ENCODE measurements at regions not wholly inside any gene's neighbourhood (a gene's known extent, or its start where the extent isn't known, plus 50 kb on each side); places are given as distances from the start of the nearest gene placed in this dataset.

- TF ChIP-seq POLR2A (IDR thresholded peaks at IDR 0.05) (no peak), POLR2AphosphoS5 (IDR thresholded peaks at IDR 0.05) (no peak), EP300 (IDR thresholded peaks at IDR 0.05) (no peak)
- TF ChIP-seq, protein P1, sequence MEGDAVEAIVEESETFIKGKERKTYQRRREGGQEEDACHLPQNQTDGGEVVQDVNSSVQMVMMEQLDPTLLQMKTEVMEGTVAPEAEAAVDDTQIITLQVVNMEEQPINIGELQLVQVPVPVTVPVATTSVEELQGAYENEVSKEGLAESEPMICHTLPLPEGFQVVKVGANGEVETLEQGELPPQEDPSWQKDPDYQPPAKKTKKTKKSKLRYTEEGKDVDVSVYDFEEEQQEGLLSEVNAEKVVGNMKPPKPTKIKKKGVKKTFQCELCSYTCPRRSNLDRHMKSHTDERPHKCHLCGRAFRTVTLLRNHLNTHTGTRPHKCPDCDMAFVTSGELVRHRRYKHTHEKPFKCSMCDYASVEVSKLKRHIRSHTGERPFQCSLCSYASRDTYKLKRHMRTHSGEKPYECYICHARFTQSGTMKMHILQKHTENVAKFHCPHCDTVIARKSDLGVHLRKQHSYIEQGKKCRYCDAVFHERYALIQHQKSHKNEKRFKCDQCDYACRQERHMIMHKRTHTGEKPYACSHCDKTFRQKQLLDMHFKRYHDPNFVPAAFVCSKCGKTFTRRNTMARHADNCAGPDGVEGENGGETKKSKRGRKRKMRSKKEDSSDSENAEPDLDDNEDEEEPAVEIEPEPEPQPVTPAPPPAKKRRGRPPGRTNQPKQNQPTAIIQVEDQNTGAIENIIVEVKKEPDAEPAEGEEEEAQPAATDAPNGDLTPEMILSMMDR (IDR thresholded peaks at IDR 0.05), result no peak
- no peak overlapping the region for H3K27ac ChIP-seq
- WGBS, 2 donors, result 96 to 98% methylated on average over 2 of the region's 2 CpGs
- peaks cover 4 to 12% (median 7%) of the 10 kb centered on the region in 4 donors for H3K4me1 ChIP-seq
- no peaks in the 10 kb centered on the region for H3K27me3 ChIP-seq
- no peak for ATAC-seq (ENCODE audit: low FRiP score in 2 of 2)
- no peak overlapping the region for H3K4me3 ChIP-seq
- DNase-seq, result no peak
- H3K36me3 ChIP-seq, result no peaks in the 10 kb centered on the region
- H3K9me3 ChIP-seq, result no peaks in the 10 kb centered on the region
Observed at GRCh38 chr6:14906621-14907020, 339.2 kb upstream of the JARID2 start.

DNA sequence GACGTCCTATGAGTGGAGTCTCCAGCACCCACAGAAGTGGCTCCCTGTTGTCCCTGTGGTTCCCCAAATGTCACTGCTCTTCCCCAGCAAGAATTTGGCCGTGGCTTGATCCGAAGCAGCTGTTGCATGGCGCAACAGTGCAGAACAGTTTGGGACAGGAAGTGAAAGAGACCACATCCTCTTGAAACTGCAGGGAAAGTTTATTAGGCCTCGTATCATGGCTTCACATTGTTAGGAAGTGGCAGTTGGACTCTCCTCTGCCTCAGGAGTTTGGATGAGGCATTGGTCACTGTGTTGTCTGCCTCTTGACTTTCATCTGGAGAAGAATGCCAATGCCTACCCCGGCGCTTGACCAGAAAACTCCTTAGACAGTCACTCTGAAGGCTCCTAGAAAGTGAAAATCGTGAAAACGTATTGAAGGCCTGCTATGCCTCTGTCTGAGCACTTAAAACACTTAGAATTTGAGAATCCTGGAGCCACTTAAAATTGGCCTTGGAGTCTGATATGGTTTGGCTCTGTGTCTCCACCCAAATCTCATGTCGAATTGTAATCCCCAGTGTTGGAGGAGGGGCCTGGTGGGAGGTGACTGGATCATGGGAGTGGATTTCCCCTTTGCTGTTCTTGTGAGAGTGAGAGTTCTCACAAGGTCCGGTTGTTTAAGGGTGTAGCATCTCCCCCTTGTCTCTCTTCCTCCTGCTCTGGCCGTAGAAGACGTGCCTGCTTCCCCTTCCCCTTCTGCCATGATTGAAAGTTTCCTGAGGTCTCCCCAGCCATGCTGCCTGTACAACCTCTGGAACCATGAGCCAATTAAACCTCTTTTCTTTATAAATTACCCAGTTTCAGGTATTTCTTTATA is 334.9 kb upstream of the JARID2 start:
- 56 to 73% methylated on average over 13 of the region's 13 CpGs for WGBS, 2 donors
- H3K4me3 ChIP-seq, result no peak overlapping the region
- H3K36me3 ChIP-seq, result no peaks in the 10 kb centered on the region
- H3K27ac ChIP-seq, result peak overlapping the region; percentile 57 to 80 (median 76)
- no peaks in the 10 kb centered on the region for H3K27me3 ChIP-seq
- H3K4me1 ChIP-seq, result peaks cover 4 to 12% (median 7%) of the 10 kb centered on the region in 4 donors
- H3K9me3 ChIP-seq, result no peaks in the 10 kb centered on the region
- ATAC-seq (ENCODE audit: low FRiP score in 2 of 2) (peak; percentile 71 to 90), DNase-seq (peak in 1 of 2 donors; percentile 78)
- TF ChIP-seq, protein P1 (IDR thresholded peaks at IDR 0.05), result no peak
- peak in 2 of 4 donors; percentile 53 to 67 for TF ChIP-seq EP300 (IDR thresholded peaks at IDR 0.05)
- peak; percentile 83 to 85 for TF ChIP-seq POLR2AphosphoS5 (IDR thresholded peaks at IDR 0.05)
- TF ChIP-seq POLR2A (IDR thresholded peaks at IDR 0.05), result peak in 1 of 4 donors; percentile 39

GRCh38 chr6:14912226-14912625 is 333.6 kb upstream of the JARID2 start:
- peak in 1 of 2 donors; percentile 54 for DNase-seq
- Histone ChIP-seq H3K36me3 (no peaks in the 10 kb centered on the region), H3K27ac (no peak overlapping the region), H3K4me1 (peaks cover 4 to 12% (median 7%) of the 10 kb centered on the region in 4 donors), H3K9me3 (no peaks in the 10 kb centered on the region), H3K27me3 (no peaks in the 10 kb centered on the region), H3K4me3 (no peak overlapping the region)
- no peak for TF ChIP-seq EP300 (IDR thresholded peaks at IDR 0.05)
- TF ChIP-seq, protein P1 (IDR thresholded peaks at IDR 0.05), result no peak
- TF ChIP-seq POLR2A (IDR thresholded peaks at IDR 0.05), result no peak
- TF ChIP-seq POLR2AphosphoS5 (IDR thresholded peaks at IDR 0.05), result no peak
- no peak for ATAC-seq (ENCODE audit: low FRiP score in 2 of 2)
- 86 to 94% methylated on average over 7 to 10 of the region's 10 CpGs for WGBS, 2 donors

DNA sequence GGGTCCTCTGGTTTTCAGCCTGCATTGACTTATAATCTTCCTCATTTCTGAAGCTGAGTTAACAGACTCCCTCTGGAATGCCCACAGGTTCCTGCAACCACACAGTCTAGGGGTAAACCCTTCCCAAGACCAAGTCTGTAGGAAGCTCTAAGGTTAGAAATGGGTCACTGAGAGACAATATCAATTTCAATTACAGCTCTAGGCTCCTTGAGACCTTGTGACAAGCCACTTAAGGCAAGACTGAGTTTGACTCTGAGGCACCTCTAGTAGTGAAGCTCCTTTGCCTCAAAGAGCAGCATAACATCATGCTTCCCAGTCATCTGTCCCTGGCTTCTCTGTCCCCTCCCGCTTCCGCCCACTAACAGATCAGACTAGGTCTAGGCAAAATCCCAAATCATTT is 333.2 kb upstream of the JARID2 start:
- Histone ChIP-seq H3K4me1 (peaks cover 4 to 12% (median 7%) of the 10 kb centered on the region in 4 donors), H3K4me3 (no peak overlapping the region), H3K9me3 (no peaks in the 10 kb centered on the region), H3K36me3 (no peaks in the 10 kb centered on the region), H3K27me3 (no peaks in the 10 kb centered on the region), H3K27ac (no peak overlapping the region)
- DNase-seq (no peak), ATAC-seq (ENCODE audit: low FRiP score in 2 of 2) (no peak)
- TF ChIP-seq, protein P1 (IDR thresholded peaks at IDR 0.05), result no peak
- no peak for TF ChIP-seq POLR2A (IDR thresholded peaks at IDR 0.05)
- TF ChIP-seq EP300 (IDR thresholded peaks at IDR 0.05), result no peak
- 95 to 100% methylated on average over 2 of the region's 2 CpGs for WGBS, 2 donors

All from upper lobe of left lung (tissue), 6 donors.